SHP77 (cell line): ENCODE measurements at regions not wholly inside any gene's neighbourhood (a gene's known extent, or its start where the extent isn't known, plus 50 kb on each side); places are given as distances from the start of the nearest gene placed in this dataset.
"Not testable (repeated sequence)": the region's sequence is repeated elsewhere in the genome, so short reads cannot be mapped to it uniquely, and the experiment has no call there.

ENCODE experiments used
- DNase-seq, 2 experiments: peaks; one replicate each; lab custom pipeline; 2025; lab: John Stamatoyannopoulos, UW

DNA sequence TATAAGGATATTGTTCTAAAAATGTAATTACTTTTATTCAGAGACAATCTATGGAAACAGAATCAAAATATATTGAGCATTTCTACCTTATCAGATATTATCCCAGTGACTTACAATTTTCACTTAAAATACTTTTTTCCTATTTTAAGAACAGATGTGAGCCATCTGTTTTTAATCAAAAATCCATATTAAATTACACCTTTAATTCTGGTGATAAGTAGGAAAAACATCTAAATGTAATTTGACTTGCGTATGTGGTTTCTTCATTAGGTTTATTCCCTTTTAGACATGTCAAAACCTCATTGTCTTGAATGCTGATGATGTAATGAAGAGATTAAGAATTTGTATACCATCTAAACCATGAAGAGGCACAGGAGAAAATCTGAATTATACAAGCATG is 1118.8 kb upstream of the TMPRSS15 start:
- no peak for DNase-seq

DNA sequence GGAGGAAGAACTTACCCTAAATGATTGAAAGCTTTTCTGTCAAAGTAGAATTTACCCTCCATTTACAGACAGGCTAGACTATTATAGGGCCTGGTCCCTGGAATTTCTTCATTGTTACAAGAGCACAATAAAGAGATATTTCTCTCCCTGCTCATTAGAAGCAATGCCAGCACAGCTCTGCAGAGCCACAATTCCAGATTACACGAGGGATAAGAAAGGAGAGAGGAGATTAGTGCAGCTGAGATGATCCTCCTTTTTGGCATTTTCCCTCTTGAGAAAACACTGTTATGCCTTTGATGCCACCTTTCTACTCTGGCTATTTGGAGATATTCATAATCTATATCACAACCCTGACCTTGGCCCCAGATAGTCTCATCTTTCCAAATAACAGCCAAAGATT is 1119.5 kb upstream of the TMPRSS15 start:
- DNase-seq = no peak

DNA sequence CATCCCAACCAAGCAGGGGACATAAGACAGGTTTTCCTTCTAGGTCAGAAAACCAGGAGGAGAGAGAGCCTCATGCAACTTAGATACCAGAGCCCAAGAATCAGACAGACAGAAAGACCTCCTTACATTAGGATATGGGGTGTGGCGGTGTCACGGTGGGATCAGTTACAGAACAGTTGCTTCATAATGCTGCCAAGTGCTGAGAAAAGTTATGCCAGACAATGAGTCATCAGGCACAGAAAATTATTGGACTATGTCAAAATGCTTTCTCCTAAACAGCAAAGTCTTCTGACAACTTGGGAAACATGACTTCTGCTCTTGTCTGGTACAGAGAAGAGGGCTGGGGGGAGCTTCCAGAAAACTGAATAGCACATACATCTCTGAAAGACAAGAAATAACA is 1120.2 kb upstream of the TMPRSS15 start:
- no peak for DNase-seq

DNA sequence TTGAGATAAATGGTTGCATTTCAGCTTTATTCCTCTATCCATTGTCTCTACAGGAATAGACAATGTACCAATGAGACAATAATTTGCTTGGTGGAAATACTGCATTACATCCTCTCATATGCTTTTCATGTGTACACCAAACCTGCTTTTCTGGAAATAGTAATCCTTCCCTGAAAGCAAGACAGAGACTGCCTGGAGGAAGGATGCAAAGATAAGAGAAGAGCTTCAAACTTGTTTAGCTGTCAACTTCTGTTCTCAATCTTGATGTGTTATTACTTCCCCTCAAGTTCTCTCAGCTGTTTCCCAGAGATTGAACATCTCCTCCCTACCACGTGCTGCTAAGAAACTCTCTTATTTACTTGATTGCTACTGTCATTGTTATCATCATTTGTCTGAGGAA is 1125.4 kb upstream of the TMPRSS15 start:
- DNase-seq = no peak

DNA sequence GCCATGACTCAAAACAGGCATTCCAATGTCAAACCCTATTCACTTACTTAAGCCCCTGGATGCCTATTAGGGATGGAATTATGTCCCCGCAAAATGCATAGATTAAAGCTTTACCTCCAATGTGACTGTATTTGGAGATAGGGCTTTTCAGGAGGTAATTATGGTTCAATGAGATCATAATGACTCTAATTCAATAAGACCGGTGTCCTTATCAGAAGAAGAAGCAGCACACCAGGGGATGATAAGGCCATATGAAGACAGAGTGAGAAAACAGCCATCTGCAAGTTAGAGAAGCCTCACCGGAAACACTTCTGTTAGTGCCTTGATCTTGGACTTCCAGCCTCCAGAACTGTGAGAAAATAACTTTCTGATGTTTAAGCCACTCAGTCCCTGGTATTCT is 1131.8 kb upstream of the TMPRSS15 start:
- no peak for DNase-seq

DNA sequence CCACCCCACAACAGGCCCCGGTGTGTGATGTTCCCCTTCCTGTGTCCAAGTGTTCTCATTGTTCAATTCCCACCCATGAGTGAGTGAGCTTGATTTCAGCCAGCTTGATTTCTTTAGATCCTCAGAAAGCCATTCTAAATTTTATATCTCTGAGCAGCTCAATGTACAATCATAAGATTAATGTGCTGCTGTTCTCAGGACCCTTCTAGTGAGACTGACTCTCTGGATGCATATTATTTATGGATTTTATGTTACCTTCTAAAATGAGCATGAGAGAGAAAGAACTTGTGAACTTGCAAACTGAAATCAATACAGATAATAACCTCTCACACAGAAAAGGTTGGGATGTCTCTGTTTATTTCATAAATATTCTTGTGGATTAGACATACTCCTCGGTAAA is 1133.5 kb upstream of the TMPRSS15 start:
- no peak for DNase-seq

DNA sequence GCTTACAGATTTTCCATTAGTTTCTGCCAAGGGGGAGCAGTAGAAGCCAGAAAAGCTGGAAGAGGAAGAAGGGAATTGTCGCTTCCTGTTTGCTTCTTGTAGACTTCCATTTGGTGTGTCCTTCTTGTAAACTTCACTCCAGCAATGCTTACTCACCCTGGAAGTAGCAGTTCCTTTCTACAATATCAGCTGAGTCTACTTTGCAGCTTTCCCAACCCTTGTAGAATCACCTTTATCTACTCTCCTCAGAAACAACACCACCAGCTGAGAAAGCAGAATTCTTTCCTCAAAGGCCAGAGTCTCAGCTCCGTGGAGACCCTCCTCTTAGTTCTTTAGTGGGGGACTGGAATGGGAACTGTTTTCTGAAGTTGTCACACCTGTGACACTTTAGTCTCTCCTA is 1136.7 kb upstream of the TMPRSS15 start:
- no peak for DNase-seq

DNA sequence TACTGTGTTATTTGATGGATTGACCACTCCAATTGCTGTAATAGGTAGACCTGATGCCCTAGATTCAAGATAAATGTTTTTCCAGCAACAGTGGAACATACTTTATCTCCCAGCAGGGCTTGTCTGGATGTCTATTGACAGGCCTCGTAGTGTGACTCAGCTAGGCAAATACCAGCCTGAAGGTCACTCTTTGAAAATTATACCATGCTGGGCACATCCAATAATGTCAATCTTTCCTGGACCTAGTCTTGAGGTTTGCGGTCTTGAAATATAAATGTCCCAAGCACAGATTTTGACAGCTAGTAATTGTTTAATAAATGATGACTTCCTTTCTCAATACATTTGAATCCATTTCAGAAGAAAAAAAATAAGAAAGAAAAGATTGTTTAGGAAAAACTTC is 1138.0 kb upstream of the TMPRSS15 start:
- DNase-seq = no peak

DNA sequence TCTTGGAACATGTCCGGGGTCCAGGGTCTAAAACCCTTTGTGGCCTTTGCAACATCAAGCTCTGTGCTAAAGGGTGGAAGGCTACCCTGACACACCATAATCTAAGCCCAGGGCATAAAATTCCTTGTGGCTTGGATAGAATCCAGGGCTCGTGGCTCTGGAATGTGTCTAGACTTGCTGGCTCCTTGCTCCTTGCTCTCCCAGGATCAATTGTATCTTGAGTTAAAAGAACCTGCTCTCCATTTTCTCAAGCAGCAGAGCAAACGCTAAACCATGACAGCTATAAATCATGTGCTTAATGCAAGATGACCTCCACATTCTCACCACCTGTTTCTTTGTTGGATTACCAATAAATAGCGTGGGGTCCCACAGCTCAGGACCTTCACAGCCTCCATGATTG is 1140.9 kb upstream of the TMPRSS15 start:
- DNase-seq = not testable (repeated sequence)

DNA sequence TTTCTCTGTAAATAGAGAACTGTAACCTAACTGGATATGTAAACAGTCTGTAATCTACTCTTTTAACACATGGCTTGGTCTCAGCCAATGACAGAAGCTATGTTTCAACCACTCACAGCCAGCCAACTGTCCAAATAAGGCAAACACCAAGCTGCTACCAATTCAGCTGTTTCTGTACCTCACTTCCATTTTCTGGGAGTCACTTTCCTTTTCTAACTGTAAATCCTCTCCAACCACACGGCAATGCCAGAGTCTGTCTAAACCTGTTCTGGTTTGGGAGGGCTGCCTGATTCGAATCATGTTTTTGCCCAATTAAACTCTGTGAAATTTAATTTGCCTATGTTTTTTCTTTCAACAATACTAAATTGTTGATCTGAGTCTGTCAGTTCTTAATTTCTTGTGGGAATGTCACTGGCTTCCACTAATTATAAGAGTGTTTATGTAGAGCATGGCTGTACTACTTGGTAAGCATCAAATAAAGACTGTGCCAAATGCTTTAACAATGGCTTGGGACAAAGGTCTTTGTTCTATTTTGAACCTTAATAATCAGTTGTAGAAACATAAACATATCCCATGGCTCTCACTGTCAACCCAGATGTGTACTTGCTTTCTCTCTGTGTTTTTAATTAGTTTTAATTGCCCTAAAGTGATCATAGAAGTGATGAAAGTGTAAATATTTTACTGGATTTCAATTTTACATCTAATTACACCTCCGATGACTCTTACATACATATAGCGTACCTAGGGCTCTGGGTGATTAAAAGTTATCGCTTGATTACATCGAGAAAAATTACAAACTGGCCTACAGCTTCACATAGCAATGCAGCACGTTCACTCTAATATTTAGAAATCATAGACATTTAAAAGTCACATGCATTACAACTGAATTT is 1144.6 kb upstream of the TMPRSS15 start:
- DNase-seq = no peak

DNA sequence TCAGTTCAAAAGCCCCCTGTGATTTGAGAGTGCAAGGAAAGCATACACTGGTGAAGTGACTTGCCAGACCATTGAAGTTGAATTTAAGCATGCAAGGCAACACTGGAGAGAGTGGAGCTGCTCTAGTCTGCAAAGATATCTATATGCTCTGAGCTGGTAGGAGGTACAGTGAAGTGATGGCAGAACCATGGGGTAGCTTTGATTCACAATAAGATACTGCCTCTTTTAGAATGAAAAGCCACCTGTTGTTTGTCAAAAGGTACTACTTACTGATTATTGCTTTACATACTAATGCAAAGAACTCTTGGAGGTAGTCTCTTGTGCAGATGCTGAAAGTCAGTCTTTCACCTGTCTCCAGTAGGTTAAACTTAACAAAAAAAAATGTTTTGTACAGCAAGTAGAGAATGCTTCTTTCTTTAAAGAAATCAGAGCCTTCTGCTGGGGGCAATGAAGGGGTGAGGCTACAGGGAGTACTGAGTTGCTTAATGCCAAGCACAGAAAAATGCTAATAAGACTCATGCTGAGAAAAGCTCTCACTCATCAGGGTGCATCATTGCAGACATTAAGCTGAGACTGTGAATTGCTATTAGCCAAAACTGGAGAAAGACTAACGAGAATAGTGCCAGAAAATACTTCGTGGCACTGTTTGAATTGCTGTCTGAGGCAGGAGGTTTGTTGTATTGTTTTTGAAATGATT is 1150.5 kb upstream of the TMPRSS15 start:
- no peak for DNase-seq

DNA sequence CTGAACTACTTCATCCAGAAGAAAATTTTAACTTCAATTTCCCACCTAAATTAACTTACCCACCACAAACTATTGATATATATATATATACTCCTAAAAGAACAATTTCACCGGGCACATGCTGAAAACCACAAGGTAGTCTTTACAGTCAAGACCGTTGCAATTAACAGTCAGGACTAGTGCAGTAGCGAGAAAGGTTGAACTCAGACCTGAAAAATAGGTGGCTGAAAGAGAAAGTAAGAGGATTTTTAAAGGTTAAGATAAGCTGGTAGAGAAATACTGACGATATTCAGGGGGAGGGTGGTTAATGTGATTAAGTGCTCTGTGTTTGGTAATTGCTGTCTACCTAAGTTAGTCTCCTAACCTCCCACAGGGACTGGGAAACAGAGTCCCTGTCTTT is 1153.5 kb upstream of the TMPRSS15 start:
- DNase-seq = no peak

DNA sequence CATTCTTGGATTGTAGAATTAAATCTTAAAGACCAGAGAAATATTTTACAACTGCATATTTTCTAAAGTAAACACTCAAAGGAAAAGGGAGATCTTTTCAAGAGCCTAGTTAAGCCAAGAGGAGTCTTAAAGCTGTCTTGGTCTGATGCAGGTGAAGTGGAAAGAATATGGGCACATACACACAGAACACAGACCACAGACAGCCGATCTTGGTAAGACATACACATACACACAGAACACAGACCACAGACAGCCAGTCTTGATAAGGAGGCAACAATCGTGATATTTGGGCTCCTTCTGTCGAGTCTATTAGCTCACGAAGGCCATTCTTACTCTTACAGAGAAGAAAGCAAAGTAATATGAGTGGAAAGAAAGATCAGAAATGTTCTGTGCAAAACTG is 1153.9 kb upstream of the TMPRSS15 start:
- DNase-seq = no peak

DNA sequence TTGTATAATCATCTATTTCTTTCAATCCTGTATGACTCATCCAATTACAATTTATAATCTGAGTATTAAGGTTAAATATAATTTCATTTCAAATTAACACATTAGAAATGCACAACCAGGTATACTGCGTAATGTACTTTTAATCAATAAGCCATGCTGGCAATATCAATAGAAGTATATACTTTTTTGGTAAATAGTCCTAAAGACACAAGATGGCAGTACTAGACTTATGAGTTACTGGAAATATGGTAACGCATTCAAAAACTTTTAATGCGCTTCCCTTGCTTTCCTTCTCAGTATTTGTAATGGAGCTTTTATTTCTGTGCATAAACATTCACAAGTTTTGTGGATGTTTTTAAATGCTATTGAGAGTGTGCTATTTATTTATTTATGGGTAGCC is 1162.0 kb upstream of the TMPRSS15 start:
- no peak for DNase-seq

DNA sequence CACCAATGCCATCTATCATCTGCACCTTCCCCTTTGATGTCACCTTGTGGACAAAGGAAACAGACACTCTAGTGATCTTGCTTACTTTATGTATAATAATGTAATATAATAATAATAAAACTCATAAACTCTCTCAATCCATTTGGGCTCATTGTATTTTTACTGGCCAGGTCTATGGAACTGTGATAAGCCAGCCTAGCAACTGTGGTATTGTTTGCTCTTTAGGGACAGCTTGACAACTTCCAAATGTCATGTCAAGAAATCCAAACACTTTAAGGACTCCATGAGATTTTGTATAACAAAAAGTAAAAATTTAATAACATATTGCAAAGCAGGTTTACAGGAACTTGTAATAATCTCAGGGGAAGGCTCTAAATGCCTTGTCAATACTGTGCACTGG is 1163.4 kb upstream of the TMPRSS15 start:
- no peak for DNase-seq

DNA sequence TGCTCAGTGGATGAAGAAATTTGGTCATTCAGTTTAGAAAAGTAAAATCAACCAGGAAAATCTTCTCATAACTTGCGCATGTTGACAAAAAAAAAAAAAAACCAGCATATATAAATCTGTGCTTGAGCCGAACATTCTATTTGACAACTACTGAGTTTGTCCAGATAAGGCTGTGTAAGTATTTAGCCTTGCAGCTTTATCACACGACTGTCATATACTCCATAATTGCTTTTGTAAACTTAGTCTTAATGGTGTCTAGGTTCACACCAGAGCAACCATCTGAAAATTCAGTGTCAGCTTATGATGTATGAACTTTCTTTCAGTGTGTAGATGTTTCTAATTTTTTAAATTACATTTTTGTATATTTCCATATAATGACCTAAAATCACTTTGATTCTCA is 1173.8 kb upstream of the TMPRSS15 start:
- no peak for DNase-seq

DNA sequence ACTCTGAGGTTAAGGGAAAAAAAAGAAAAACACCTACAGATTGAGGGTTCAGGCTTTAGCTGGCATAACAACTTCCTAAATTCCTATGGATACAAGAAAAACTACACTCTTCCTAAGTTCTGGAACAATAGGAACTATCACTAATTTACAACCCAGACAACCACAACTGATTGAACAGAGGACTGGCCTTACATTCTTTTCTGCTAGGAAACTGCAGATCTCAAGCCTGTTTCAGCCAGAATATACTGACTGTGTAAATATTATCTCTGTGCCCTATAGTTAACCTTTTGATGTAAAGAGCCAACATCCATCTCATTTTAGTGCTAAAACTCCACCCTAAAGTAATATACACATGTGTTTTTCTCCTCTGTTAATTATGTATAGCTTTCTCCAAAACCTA is 1186.5 kb upstream of the TMPRSS15 start:
- DNase-seq = no peak

DNA sequence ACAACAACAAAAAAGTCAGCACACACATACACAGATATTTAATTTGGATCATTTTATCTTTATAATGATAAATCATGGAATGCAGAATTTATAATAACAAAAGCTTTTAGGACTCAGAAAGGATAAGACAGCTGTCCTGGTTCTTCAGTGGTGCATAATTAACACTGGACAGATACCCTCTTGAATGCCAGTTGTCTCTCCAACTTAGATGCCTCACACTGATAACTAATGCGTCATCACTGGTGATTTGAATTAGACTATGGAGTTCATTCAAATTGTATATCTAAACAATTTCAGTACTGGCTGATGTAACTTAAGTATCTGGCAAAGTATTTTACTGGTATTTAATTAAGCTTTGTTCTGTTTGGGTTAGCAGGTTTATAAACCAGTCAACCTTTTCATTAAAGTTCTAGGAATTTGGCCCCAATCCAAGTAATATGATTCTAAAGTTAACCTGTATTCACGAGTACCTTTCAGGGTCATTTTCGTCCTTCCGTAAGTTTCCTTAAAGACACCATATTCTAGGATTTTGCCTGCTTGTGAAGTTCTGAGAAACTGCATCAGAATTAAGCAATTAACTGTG is 1199.5 kb upstream of the TMPRSS15 start:
- no peak for DNase-seq

DNA sequence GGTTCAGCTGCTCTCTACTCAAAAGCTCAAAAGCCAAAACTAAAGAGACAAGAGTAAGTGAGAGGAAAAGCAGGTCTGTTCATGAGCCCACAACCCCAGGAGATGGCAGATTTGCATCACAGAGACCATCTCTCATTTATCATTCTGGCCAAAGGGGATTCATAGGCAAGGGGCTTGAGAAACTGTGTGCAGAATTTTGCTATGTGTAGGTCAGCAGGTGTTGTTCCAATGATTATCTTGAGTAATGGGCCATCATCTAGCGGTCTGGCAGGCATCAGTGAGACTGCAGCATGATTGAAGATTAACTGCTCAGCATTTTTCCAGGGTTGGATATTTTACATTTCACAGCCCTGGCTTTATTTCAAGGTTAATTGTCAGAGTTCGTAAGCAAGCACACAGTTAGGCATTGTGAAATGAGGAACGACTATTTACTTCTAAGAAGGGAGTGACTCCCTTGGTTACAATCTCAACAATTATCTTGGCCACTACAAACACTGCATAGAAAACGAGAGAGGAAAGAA is 1204.6 kb upstream of the TMPRSS15 start:
- no peak for DNase-seq

DNA sequence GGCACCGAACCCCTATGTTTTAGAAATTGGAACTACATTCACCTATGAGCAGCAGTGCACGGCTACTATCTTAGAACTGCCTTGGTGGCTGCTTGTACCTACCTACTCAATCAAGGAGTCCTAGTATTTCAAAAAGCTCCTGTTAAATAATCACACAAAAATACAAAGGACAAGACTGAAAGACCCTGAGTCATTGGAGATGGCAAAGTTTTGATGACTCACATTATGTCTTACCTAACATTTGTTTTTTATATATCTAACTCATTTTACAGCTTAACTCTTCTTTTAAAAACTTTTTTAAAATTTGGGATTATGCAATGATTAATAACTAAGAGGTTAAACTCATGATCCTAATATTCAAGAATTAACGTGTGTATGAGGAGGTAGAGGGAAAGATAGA is 1206.0 kb upstream of the TMPRSS15 start:
- DNase-seq = no peak

DNA sequence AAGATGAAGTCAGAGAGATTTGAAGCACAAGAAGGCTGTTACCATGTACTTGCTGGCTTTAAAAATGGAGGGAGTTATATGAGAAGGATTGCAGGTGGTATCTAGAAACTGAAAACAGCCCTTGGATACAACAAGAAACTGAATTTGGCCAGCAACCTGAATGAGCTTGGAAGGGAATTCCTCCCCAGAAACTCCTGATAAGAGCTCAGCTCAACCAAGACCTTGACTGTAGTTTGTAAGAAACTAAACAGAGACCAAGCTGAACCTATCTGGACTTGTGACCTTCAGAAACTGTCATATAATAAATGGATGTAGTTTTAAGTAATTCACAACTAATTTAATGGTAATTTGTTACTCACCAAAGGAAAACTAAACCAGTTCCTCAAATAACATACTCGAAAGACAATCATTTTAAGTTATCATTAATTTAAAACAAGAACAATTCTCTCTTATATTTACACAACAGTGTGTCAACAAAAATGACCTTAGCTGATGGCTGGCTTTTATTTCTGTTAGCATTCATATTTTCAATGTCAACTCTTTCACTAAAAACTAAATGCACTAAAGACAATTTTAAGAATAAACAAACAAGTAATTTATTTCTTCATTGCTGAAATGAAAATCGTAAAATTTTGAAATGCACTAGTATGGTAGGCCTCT is 1218.4 kb upstream of the TMPRSS15 start:
- DNase-seq = no peak

DNA sequence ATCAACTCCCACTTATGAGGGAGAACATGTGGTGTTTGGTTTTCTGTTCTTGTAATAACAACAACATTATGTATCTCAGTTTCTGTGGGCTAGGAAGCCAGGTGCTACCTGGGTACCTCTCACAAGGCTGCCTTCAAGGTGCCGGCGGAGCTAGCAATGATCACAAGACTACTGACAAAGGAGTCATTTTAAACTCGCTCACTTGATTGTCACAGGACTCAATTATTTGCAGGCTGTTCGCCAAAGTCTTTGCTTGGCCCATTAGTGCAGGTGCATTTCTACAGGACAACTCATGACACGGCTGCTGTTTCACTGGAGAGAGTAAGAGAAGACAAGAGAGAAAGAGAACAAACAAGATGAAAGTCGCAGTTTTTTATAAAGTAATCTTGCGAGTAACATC is 1237.4 kb upstream of the TMPRSS15 start:
- no peak for DNase-seq
